NCI-H1092 treated with DMSO at 0.1 percent for 48 hours (cell line): ENCODE measurements at regions not wholly inside any gene's neighbourhood (a gene's known extent, or its start where the extent isn't known, plus 50 kb on each side); places are given as distances from the start of the nearest gene placed in this dataset.

ENCODE experiments used
- DNase-seq: peaks from one replicate; lab custom pipeline; 2025; lab: John Stamatoyannopoulos, UW

- DNase-seq = no peak
Measured at GRCh38 chr11:32204751-32205150, 113.9 kb downstream of the RCN1 start.

GRCh38 chr11:32210556-32210955 is 119.7 kb downstream of the RCN1 start:
- no peak for DNase-seq

GRCh38 chr11:32213223-32213622 is 122.3 kb downstream of the RCN1 start:
- DNase-seq = no peak

GRCh38 chr11:32215157-32215556 is 124.3 kb downstream of the RCN1 start:
- no peak for DNase-seq

GRCh38 chr11:32216749-32217148 is 125.9 kb downstream of the RCN1 start:
- DNase-seq = no peak

GRCh38 chr11:32219320-32219719 is 128.4 kb downstream of the RCN1 start:
- no peak for DNase-seq

- DNase-seq = no peak
Measured at GRCh38 chr11:32221476-32222032, 130.7 kb downstream of the RCN1 start.

GRCh38 chr11:32224580-32224979 is 133.7 kb downstream of the RCN1 start:
- no peak for DNase-seq

GRCh38 chr11:32225571-32226285 is 134.9 kb downstream of the RCN1 start:
- peak; percentile 15 for DNase-seq

- DNase-seq = no peak
Measured at GRCh38 chr11:32226480-32226879, 135.6 kb downstream of the RCN1 start.

- no peak for DNase-seq
Measured at GRCh38 chr11:32229576-32230240, 138.8 kb downstream of the RCN1 start.

GRCh38 chr11:32231909-32232493 is 141.1 kb downstream of the RCN1 start:
- DNase-seq = no peak

- no peak for DNase-seq
Measured at GRCh38 chr11:32232516-32232915, 141.6 kb downstream of the RCN1 start.

- DNase-seq = no peak
Measured at GRCh38 chr11:32233276-32233675, 142.4 kb downstream of the RCN1 start.

- DNase-seq = no peak
Measured at GRCh38 chr11:32233928-32234327, 143.1 kb downstream of the RCN1 start.

GRCh38 chr11:32244453-32244852 is 153.6 kb downstream of the RCN1 start:
- DNase-seq = no peak

- no peak for DNase-seq
Measured at GRCh38 chr11:32253706-32254105, 162.8 kb downstream of the RCN1 start.

GRCh38 chr11:32255841-32256240 is 165.0 kb downstream of the RCN1 start:
- peak; percentile 78 for DNase-seq

- DNase-seq = no peak
Measured at GRCh38 chr11:32256466-32256865, 165.6 kb downstream of the RCN1 start.

- DNase-seq = no peak
Measured at GRCh38 chr11:32259641-32260081, 168.8 kb downstream of the RCN1 start.

- no peak for DNase-seq
Measured at GRCh38 chr11:32262367-32262766, 171.5 kb downstream of the RCN1 start.

GRCh38 chr11:32265911-32266310 is 169.4 kb downstream of the WT1 start:
- no peak for DNase-seq

- DNase-seq = no peak
Measured at GRCh38 chr11:32266601-32267000, 168.7 kb downstream of the WT1 start.
